ENCODE measurements at regions not wholly inside any gene's neighbourhood (a gene's known extent, or its start where the extent isn't known, plus 50 kb on each side); places are given as distances from the start of the nearest gene placed in this dataset.

GRCh38 chr10:124342136-124342820 lies 76.4 kb downstream of the OAT start:
- Histone ChIP-seq H2AFZ (ENCODE audit: low read length) (no peak overlapping the region), H4K20me1 (ENCODE audit: insufficient read depth, low read length) (no peaks in the 10 kb centered on the region), H3K9me3 (ENCODE audit: low read length) (no peaks in the 10 kb centered on the region), H3K79me2 (ENCODE audit: insufficient read depth, low read depth, low read length) (no peaks in the 10 kb centered on the region), H3K9me2 (ENCODE audit: insufficient read depth, low read length) (no peaks in the 10 kb centered on the region), H3K4me2 (ENCODE audit: low read length) (no peak overlapping the region), H3K36me3 (ENCODE audit: insufficient read depth, low read length) (no peaks in the 10 kb centered on the region), H3K27ac (ENCODE audit: low read depth, low read length, poor library complexity, severe bottlenecking) (no peak overlapping the region), H3K4me1 (ENCODE audit: insufficient read depth, low read length, poor library complexity, severe bottlenecking) (no peaks in the 10 kb centered on the region), H3K4me3 (ENCODE audit: low read depth, low read length, poor library complexity, severe bottlenecking) (no peak overlapping the region)
- BruUV-seq (replicated peaks) = no TSS peak
- TF ChIP-seq, protein P1, sequence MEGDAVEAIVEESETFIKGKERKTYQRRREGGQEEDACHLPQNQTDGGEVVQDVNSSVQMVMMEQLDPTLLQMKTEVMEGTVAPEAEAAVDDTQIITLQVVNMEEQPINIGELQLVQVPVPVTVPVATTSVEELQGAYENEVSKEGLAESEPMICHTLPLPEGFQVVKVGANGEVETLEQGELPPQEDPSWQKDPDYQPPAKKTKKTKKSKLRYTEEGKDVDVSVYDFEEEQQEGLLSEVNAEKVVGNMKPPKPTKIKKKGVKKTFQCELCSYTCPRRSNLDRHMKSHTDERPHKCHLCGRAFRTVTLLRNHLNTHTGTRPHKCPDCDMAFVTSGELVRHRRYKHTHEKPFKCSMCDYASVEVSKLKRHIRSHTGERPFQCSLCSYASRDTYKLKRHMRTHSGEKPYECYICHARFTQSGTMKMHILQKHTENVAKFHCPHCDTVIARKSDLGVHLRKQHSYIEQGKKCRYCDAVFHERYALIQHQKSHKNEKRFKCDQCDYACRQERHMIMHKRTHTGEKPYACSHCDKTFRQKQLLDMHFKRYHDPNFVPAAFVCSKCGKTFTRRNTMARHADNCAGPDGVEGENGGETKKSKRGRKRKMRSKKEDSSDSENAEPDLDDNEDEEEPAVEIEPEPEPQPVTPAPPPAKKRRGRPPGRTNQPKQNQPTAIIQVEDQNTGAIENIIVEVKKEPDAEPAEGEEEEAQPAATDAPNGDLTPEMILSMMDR (conservative IDR thresholded peaks at IDR 0.05; ENCODE audit: low read length) = no peak
- POLR2A ChIA-PET = interaction anchor here (0.5 kb wide), 1 partner anchor 739 kb away, joined by 3 read pairs; no protein-coding TSS in a partner anchor
- CTCF ChIA-PET (ENCODE audit: unreplicated experiment) = no interaction called here
- intact Hi-C loops (cut with micrococcal nuclease; ENCODE audit: unreplicated experiment) = no loop called here
- DNase-seq (ENCODE audit: low spot score) = no peak

DNA sequence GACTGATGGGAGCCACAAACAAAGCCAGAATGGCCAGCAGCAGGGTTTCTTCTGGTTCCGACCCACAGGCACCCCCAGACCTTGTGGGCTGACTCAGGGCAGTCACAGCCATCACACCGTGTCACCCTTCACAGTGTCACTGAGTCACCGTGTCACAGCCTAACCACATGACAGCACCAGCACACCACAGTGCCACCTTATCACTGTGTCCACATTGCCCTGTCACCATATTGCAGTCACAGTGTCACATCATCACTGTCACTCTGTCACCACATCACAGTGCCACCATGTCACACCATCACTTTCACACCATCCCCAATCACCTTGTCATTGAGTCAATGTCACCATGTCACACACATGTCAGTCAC lies 77.0 kb downstream of the OAT start:
- POLR2A ChIA-PET = interaction anchor here (0.5 kb wide), 1 partner anchor 738 kb away, joined by 3 read pairs; no protein-coding TSS in a partner anchor
- no peaks in the 10 kb centered on the region for H3K79me2 ChIP-seq (ENCODE audit: insufficient read depth, low read depth, low read length)
- no TSS peak for BruUV-seq (replicated peaks)
- H3K9me2 ChIP-seq (ENCODE audit: insufficient read depth, low read length) = no peaks in the 10 kb centered on the region
- CTCF ChIA-PET (ENCODE audit: unreplicated experiment) = no interaction called here
- intact Hi-C loops (cut with micrococcal nuclease; ENCODE audit: unreplicated experiment) = no loop called here
- no peak overlapping the region for H3K27ac ChIP-seq (ENCODE audit: low read depth, low read length, poor library complexity, severe bottlenecking)
- H3K4me1 ChIP-seq (ENCODE audit: insufficient read depth, low read length, poor library complexity, severe bottlenecking) = no peaks in the 10 kb centered on the region
- no peaks in the 10 kb centered on the region for H4K20me1 ChIP-seq (ENCODE audit: insufficient read depth, low read length)
- TF ChIP-seq, protein P1 (conservative IDR thresholded peaks at IDR 0.05; ENCODE audit: low read length) = no peak
- TF ChIP-seq EZH2phosphoT487 (IDR thresholded peaks at IDR 0.05; ENCODE audit: borderline replicate concordance, low read depth, low read length) = no peak
- H2AFZ ChIP-seq (ENCODE audit: low read length) = no peak overlapping the region
- no peak overlapping the region for H3K4me3 ChIP-seq (ENCODE audit: low read depth, low read length, poor library complexity, severe bottlenecking)
- H3K4me2 ChIP-seq (ENCODE audit: low read length) = no peak overlapping the region
- H3K9me3 ChIP-seq (ENCODE audit: low read length) = no peaks in the 10 kb centered on the region
- no peak for DNase-seq (ENCODE audit: low spot score)
- H3K36me3 ChIP-seq (ENCODE audit: insufficient read depth, low read length) = no peaks in the 10 kb centered on the region

DNA sequence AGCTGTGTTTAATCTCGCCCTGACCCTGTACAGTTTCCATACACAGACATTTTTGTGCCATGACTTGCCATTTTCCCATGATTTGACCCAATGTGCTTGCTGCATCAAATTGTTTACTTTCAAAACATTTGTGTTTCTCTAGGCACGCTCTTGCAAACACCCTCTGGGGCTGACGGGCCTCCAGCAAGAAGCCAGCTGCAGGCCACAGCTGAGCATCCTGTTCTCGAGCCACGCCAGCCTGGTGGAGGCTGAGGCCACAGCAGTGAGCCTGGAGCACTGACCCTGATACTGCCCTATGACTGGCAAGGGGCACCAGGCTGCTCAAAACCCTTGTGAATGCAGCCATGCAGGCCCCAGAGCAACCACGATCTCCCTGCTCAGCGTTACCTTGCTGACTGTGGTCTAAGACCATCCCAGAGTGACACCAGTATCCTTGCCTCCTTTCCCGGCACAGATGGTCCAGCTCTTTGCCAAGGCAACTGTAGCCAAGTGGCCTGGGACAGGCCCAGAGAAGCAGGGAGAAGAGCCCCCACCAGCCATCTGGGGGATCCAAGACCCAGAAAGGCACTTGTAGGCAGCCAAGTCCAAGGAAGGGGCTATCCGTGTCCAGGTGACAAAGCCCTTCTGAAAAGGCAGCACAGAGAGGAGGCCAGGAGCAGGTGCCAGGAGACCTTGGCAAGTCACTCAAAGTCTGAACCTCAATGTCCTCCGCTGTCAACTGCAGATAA lies 78.5 kb downstream of the OAT start:
- Histone ChIP-seq H3K27ac (ENCODE audit: low read depth, low read length, poor library complexity, severe bottlenecking) (no peak overlapping the region), H3K36me3 (ENCODE audit: insufficient read depth, low read length) (no peaks in the 10 kb centered on the region), H3K4me1 (ENCODE audit: insufficient read depth, low read length, poor library complexity, severe bottlenecking) (no peaks in the 10 kb centered on the region), H3K4me3 (ENCODE audit: low read depth, low read length, poor library complexity, severe bottlenecking) (no peak overlapping the region), H3K4me2 (ENCODE audit: low read length) (no peak overlapping the region), H2AFZ (ENCODE audit: low read length) (no peak overlapping the region), H3K9me2 (ENCODE audit: insufficient read depth, low read length) (no peaks in the 10 kb centered on the region), H4K20me1 (ENCODE audit: insufficient read depth, low read length) (no peaks in the 10 kb centered on the region), H3K79me2 (ENCODE audit: insufficient read depth, low read depth, low read length) (no peaks in the 10 kb centered on the region), H3K9me3 (ENCODE audit: low read length) (no peaks in the 10 kb centered on the region)
- intact Hi-C loops (cut with micrococcal nuclease; ENCODE audit: unreplicated experiment) = no loop called here
- DNase-seq (ENCODE audit: low spot score) = no peak
- ChIA-PET POLR2A (no interaction called here), CTCF (ENCODE audit: unreplicated experiment) (no interaction called here)
- TF ChIP-seq, protein P1 (conservative IDR thresholded peaks at IDR 0.05; ENCODE audit: low read length) = no peak
- TF ChIP-seq EZH2phosphoT487 (IDR thresholded peaks at IDR 0.05; ENCODE audit: borderline replicate concordance, low read depth, low read length) = no peak
- no TSS peak for BruUV-seq (replicated peaks)
